Kidney epithelial cell (primary cell): ENCODE measurements at regions not wholly inside any gene's neighbourhood (a gene's known extent, or its start where the extent isn't known, plus 50 kb on each side); places are given as distances from the start of the nearest gene placed in this dataset.

Source experiments
- DNase-seq: peaks from one replicate; pipeline ENCODE4 v3.0.0-alpha.2; 2010; ENCODE audit warnings: low read depth
- H3K27me3 ChIP-seq: 2 replicates; pipeline ENCODE4 v1.6.0; 2011; ENCODE audit warnings: low read length; ENCODE audit not compliant: control insufficient read depth, insufficient read depth
- H3K36me3 ChIP-seq: 2 replicates; pipeline ENCODE4 v1.5.1; 2011; ENCODE audit warnings: low read length; ENCODE audit not compliant: control insufficient read depth, insufficient read depth
- H3K4me3 ChIP-seq: 2 replicates; pipeline ENCODE4 v1.5.1; 2011; ENCODE audit warnings: low read depth, mild to moderate bottlenecking, control low read depth, low read length
- CTCF ChIP-seq: IDR thresholded peaks from 2 replicates; pipeline ENCODE4 v1.5.1; 2011; ENCODE audit warnings: mild to moderate bottlenecking, moderate library complexity, low read length, control low read depth, inconsistent platforms; ENCODE audit not compliant: insufficient read depth, poor library complexity, severe bottlenecking

GRCh38 chr16:65665586-65665985, 543.7 kb upstream of the CDH11 start:
- Histone ChIP-seq H3K4me3 (no peak overlapping the region), H3K27me3 (no peaks in the 10 kb centered on the region), H3K36me3 (no peaks in the 10 kb centered on the region)
- TF ChIP-seq CTCF: no peak
- DNase-seq: no peak

GRCh38 chr16:65663774-65664173, 541.9 kb upstream of the CDH11 start:
- no peak for TF ChIP-seq CTCF
- Histone ChIP-seq H3K4me3 (no peak overlapping the region), H3K27me3 (no peaks in the 10 kb centered on the region), H3K36me3 (no peaks in the 10 kb centered on the region)
- no peak for DNase-seq

- no peak for DNase-seq
- no peak overlapping the region for H3K4me3 ChIP-seq
- H3K36me3 ChIP-seq: no peaks in the 10 kb centered on the region
- H3K27me3 ChIP-seq: no peaks in the 10 kb centered on the region
- TF ChIP-seq CTCF: no peak
Measured at GRCh38 chr16:65662256-65662655, 540.4 kb upstream of the CDH11 start.

GRCh38 chr16:65661558-65661957, 539.7 kb upstream of the CDH11 start:
- Histone ChIP-seq H3K27me3 (no peaks in the 10 kb centered on the region), H3K4me3 (no peak overlapping the region), H3K36me3 (no peaks in the 10 kb centered on the region)
- no peak for TF ChIP-seq CTCF
- no peak for DNase-seq

- DNase-seq: no peak
- Histone ChIP-seq H3K27me3 (no peaks in the 10 kb centered on the region), H3K4me3 (no peak overlapping the region), H3K36me3 (no peaks in the 10 kb centered on the region)
- no peak for TF ChIP-seq CTCF
Measured at GRCh38 chr16:65660390-65660789, 538.5 kb upstream of the CDH11 start.

- H3K36me3 ChIP-seq: no peaks in the 10 kb centered on the region
- no peak for DNase-seq
- H3K27me3 ChIP-seq: no peaks in the 10 kb centered on the region
- TF ChIP-seq CTCF: no peak
- no peak overlapping the region for H3K4me3 ChIP-seq
Measured at GRCh38 chr16:65659758-65660157, 537.9 kb upstream of the CDH11 start.
